GM12865 (cell line): ENCODE measurements at regions not wholly inside any gene's neighbourhood (a gene's known extent, or its start where the extent isn't known, plus 50 kb on each side); places are given as distances from the start of the nearest gene placed in this dataset.
A peak's percentile ranks its signal among the peaks of the same experiment; 100 is the strongest.

Source experiments
- DNase-seq: peaks from one replicate; pipeline ENCODE4 v3.0.0; 2010; ENCODE audit warnings: low read depth
- H3K4me3 ChIP-seq: 2 replicates; pipeline ENCODE4 v1.5.1; 2011; ENCODE audit warnings: mild to moderate bottlenecking, low read depth, low read length, control low read depth
- CTCF ChIP-seq: IDR thresholded peaks from 2 replicates; pipeline ENCODE4 v1.5.1; 2011; ENCODE audit warnings: low read length, control low read depth, low read depth, inconsistent platforms; ENCODE audit not compliant: insufficient read depth; ENCODE audit errors: missing control alignments

- DNase-seq, result no peak
- H3K4me3 ChIP-seq, result no peak overlapping the region
- no peak for TF ChIP-seq CTCF
These were observed 56.6 kb upstream of the IL17B start for GRCh38 chr5:149435660-149436059.

GRCh38 chr5:149435015-149435376 is 55.9 kb upstream of the IL17B start:
- TF ChIP-seq CTCF, result no peak
- DNase-seq, result no peak
- no peak overlapping the region for H3K4me3 ChIP-seq

GRCh38 chr5:149434162-149435014 is 55.3 kb upstream of the IL17B start:
- peak; percentile 76 for TF ChIP-seq CTCF
- DNase-seq, result peak; percentile 52
- no peak overlapping the region for H3K4me3 ChIP-seq

GRCh38 chr5:149433524-149434131 is 54.5 kb upstream of the IL17B start:
- no peak for DNase-seq
- no peak overlapping the region for H3K4me3 ChIP-seq
- TF ChIP-seq CTCF, result no peak

- no peak for DNase-seq
- H3K4me3 ChIP-seq, result no peak overlapping the region
- no peak for TF ChIP-seq CTCF
These were observed 53.9 kb upstream of the IL17B start for GRCh38 chr5:149432911-149433401.

- no peak for TF ChIP-seq CTCF
- DNase-seq, result no peak
- no peak overlapping the region for H3K4me3 ChIP-seq
These were observed 53.3 kb upstream of the IL17B start for GRCh38 chr5:149432376-149432775.
